B cell (primary cell): ENCODE measurements at regions not wholly inside any gene's neighbourhood (a gene's known extent, or its start where the extent isn't known, plus 50 kb on each side); places are given as distances from the start of the nearest gene placed in this dataset.

Experiments
- CTCF ChIP-seq: fragments of 200-600 bp; IDR thresholded peaks from one replicate; pipeline ENCODE4 v1.8.0; 2022; ENCODE audit warnings: antibody characterized with exemption, mild to moderate bottlenecking
- EZH2 ChIP-seq: IDR thresholded peaks from 2 replicates; pipeline ENCODE4 v1.6.1; 2012; ENCODE audit warnings: borderline replicate concordance, low read depth, mild to moderate bottlenecking, moderate library complexity, low read length; ENCODE audit not compliant: insufficient read depth, poor library complexity, severe bottlenecking

- TF ChIP-seq CTCF = no peak
- no peak for TF ChIP-seq EZH2
These were observed 269.5 kb downstream of the PCDH20 start for GRCh38 chr13:61146158-61146557.
